ENCODE measurements at regions not wholly inside any gene's neighbourhood (a gene's known extent, or its start where the extent isn't known, plus 50 kb on each side); places are given as distances from the start of the nearest gene placed in this dataset.

DNA sequence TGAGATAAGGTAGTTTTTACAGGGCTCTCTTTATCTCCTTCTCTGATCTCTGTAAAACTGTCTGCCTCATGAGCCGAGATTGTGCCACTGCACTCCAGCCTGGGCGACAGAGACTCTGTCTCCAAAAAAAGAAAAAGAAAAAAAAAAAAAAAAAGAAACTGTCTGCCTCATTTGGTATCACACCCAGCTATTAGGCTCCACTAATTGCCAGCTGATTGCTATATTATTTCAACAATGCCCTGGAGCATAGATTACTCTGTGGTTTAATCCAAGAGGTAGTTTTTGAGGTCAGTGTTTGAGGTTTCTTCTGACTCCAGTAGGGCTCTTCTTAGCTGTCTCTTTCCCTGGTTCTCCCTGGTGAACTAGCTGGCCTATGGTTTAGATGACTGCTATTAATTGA lies 268.1 kb upstream of the PLPP4 start:
- TF ChIP-seq CTCF (IDR thresholded peaks at IDR 0.05), result no peak
- TF ChIP-seq POLR2A (IDR thresholded peaks at IDR 0.05), result no peak

All from right lobe of liver (tissue), 4 donors.